ENCODE measurements at regions not wholly inside any gene's neighbourhood (a gene's known extent, or its start where the extent isn't known, plus 50 kb on each side); places are given as distances from the start of the nearest gene placed in this dataset.
"Not testable (repeated sequence)": the region's sequence is repeated elsewhere in the genome, so short reads cannot be mapped to it uniquely, and the experiment has no call there.

DNA sequence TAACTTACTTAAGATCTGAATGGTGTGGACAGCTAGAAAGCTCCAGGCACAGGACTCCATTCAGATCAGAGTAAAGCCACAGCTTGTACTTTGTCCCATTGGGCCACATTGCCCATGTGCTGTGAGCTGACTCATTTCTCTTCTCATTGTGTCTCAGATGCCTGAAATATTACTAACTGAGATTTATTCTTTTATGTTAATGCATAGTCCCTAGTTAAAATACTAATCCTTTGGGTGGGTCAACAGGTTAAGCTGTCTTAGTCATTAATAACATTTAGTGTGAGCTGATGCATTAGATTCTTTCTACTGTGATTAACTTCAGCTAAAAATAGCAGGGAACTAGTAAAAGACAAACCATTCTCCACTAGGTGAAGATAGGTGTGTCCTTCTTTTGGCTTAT is 104.7 kb upstream of the ARMC3 start (continued):
- TF ChIP-seq CBX8 (IDR thresholded peaks at IDR 0.05) (no peak), HOXB13 (CRISPR knock-in tag; IDR thresholded peaks at IDR 0.05; ENCODE audit: low read depth) (no peak), ZC3H11A (IDR thresholded peaks at IDR 0.05) (no peak), NFE2L2 (conservative IDR thresholded peaks at IDR 0.05; ENCODE audit: low read length) (no peak), HDAC2 (IDR thresholded peaks at IDR 0.05) (no peak), NR3C1 (IDR thresholded peaks at IDR 0.05) (no peak)
- TF ChIP-seq, protein P1, sequence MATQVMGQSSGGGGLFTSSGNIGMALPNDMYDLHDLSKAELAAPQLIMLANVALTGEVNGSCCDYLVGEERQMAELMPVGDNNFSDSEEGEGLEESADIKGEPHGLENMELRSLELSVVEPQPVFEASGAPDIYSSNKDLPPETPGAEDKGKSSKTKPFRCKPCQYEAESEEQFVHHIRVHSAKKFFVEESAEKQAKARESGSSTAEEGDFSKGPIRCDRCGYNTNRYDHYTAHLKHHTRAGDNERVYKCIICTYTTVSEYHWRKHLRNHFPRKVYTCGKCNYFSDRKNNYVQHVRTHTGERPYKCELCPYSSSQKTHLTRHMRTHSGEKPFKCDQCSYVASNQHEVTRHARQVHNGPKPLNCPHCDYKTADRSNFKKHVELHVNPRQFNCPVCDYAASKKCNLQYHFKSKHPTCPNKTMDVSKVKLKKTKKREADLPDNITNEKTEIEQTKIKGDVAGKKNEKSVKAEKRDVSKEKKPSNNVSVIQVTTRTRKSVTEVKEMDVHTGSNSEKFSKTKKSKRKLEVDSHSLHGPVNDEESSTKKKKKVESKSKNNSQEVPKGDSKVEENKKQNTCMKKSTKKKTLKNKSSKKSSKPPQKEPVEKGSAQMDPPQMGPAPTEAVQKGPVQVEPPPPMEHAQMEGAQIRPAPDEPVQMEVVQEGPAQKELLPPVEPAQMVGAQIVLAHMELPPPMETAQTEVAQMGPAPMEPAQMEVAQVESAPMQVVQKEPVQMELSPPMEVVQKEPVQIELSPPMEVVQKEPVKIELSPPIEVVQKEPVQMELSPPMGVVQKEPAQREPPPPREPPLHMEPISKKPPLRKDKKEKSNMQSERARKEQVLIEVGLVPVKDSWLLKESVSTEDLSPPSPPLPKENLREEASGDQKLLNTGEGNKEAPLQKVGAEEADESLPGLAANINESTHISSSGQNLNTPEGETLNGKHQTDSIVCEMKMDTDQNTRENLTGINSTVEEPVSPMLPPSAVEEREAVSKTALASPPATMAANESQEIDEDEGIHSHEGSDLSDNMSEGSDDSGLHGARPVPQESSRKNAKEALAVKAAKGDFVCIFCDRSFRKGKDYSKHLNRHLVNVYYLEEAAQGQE (IDR thresholded peaks at IDR 0.05), result no peak

DNA sequence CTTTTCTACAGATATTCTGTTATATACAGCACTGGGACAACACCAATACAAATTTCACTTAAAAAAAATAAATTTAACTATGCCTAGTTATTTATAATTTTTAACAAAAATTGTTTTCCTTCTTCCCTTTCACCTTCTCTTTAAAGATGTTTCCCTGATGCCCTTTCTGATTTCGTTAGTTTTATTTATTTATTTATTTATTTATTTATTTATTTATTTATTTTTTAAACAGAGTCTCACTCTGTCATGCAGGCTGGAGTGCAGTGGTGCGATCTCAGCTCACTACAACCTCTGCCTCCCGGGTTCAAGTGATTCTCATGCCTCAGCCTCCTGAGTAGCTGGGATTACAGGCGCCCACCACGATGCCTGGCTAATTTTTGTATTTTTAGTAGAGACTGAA is 105.9 kb upstream of the ARMC3 start:
- POLR2A ChIA-PET; H3K9me3 ChIP-seq; H3K4me2 ChIP-seq; H3K4me3 ChIP-seq; DNase-seq (ENCODE audit: low read depth in 1 of 2, low spot score in 1 of 2); ATAC-seq; FAIRE-seq: not testable (repeated sequence)
- TF ChIP-seq ZC3H11A (IDR thresholded peaks at IDR 0.05), result peak; percentile 92
- CTCF ChIA-PET, result interaction anchor here (1.2 to 1.7 kb wide), 3 partner anchors 10 to 167 kb away, joined by 3 to 4 read pairs (median 3); no protein-coding TSS in a partner anchor
- Histone ChIP-seq H3K4me1 (peaks cover 38% of the 10 kb centered on the region), H3K27ac (peak overlapping the region in 1 of 2 experiments; percentile 59; a peak in 1 of 6 replicates)
- WGBS (ENCODE audit: missing lambda C conversion rate), result 87% methylated on average over 5 of the region's 5 CpGs

DNA sequence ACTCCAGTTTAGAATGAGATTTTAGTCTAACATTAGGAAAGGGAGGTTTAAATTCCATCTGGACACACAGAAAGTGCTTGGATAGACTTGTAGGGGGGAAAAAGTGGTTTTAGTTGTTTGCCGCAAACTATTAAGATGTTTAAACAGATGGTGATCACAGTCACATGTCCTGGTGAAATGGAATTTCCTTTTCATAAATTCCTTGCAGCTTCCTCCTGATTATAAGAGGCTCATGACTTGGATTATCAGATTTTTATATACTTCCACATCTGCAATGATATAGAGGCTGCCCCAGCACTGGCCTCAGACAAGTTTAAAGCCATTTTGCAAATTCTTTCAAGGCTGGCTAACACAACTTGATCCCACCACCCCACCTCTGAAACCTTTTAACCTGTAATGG is 106.4 kb upstream of the ARMC3 start:
- no peak overlapping the region for H3K4me2 ChIP-seq
- 94% methylated on average over 1 of the region's 1 CpG for WGBS (ENCODE audit: missing lambda C conversion rate)

DNA sequence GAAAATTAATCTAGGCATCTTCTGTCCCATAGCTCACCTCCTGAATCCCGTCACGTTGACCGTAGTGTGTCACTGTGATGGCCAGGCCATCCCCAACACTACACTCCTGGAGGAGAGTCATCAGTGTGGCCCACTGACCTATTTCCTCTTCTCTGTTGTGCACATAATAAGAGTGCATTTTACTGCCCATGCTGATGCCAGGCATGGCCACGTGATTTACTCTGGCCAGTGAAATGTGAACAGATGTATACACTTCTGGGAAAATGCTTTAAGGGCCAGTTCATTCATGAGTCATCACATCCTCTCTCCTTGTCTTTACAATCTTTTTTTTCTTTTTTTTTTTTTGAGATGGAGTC is 101.9 kb upstream of the PIP4K2A start:
- CTCF ChIA-PET, result interaction anchor here (1.9 kb wide), 1 partner anchor 173 kb away, joined by 4 read pairs; no protein-coding TSS in a partner anchor
- DNase-seq (ENCODE audit: low read depth in 1 of 2, low spot score in 1 of 2), result peak; percentile 32 to 70
- no peak for TF ChIP-seq ZC3H11A (IDR thresholded peaks at IDR 0.05)
- TF ChIP-seq FOSL2 (IDR thresholded peaks at IDR 0.05), result peak; percentile 33; the same call in 1 of the 2 replicates
- peak; percentile 60 for TF ChIP-seq FOSL2 (CRISPR knock-in tag; IDR thresholded peaks at IDR 0.05)
- TF ChIP-seq, protein P2, sequence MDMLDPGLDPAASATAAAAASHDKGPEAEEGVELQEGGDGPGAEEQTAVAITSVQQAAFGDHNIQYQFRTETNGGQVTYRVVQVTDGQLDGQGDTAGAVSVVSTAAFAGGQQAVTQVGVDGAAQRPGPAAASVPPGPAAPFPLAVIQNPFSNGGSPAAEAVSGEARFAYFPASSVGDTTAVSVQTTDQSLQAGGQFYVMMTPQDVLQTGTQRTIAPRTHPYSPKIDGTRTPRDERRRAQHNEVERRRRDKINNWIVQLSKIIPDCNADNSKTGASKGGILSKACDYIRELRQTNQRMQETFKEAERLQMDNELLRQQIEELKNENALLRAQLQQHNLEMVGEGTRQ (IDR thresholded peaks at IDR 0.05), result peak; percentile 73
- POLR2A ChIA-PET, result no interaction called here
- FAIRE-seq, result no peak
- WGBS (ENCODE audit: missing lambda C conversion rate), result 68% methylated on average over 4 of the region's 4 CpGs
- Histone ChIP-seq H3K4me1 (peaks cover 19% of the 10 kb centered on the region), H3K4me3 (no peak overlapping the region), H3K27ac (peak overlapping the region; percentile 85 to 87; a peak in 5 of 6 replicates), H3K9me3 (no peaks in the 10 kb centered on the region), H3K4me2 (peak overlapping the region; percentile 58; the same call in 2 of the 3 replicates)
- peak; percentile 82 for ATAC-seq

More for the DNA sequence above, 106.4 kb upstream of the ARMC3 start:
- TF ChIP-seq, protein P3, sequence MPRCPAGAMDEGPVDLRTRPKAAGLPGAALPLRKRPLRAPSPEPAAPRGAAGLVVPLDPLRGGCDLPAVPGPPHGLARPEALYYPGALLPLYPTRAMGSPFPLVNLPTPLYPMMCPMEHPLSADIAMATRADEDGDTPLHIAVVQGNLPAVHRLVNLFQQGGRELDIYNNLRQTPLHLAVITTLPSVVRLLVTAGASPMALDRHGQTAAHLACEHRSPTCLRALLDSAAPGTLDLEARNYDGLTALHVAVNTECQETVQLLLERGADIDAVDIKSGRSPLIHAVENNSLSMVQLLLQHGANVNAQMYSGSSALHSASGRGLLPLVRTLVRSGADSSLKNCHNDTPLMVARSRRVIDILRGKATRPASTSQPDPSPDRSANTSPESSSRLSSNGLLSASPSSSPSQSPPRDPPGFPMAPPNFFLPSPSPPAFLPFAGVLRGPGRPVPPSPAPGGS (IDR thresholded peaks at IDR 0.05), result no peak
- TF ChIP-seq, protein P4, sequence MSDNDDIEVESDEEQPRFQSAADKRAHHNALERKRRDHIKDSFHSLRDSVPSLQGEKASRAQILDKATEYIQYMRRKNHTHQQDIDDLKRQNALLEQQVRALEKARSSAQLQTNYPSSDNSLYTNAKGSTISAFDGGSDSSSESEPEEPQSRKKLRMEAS (IDR thresholded peaks at IDR 0.05), result no peak
- TF ChIP-seq TFCP2L1 (CRISPR knock-in tag; IDR thresholded peaks at IDR 0.05) (no peak), HOXB5 (CRISPR knock-in tag; IDR thresholded peaks at IDR 0.05) (no peak), CHD4 (IDR thresholded peaks at IDR 0.05; ENCODE audit: borderline replicate concordance) (no peak)
- no peak for DNase-seq (ENCODE audit: low read depth in 1 of 2, low spot score in 1 of 2)
- no peak for FAIRE-seq
- POLR2A ChIA-PET, result no interaction called here
- ATAC-seq, result no peak
- peak overlapping the region in 1 of 2 experiments; percentile 20; a peak in 1 of 6 replicates for H3K27ac ChIP-seq
- CTCF ChIA-PET, result interaction anchor here (1.2 to 1.7 kb wide), 3 partner anchors 9 to 168 kb away, joined by 3 to 4 read pairs (median 3); no protein-coding TSS in a partner anchor
- H3K4me1 ChIP-seq, result peaks cover 42% of the 10 kb centered on the region
- no peak overlapping the region for H3K4me3 ChIP-seq
- H3K9me3 ChIP-seq, result no peaks in the 10 kb centered on the region

Data from A549 (cell line).